ENCODE measurements at regions not wholly inside any gene's neighbourhood (a gene's known extent, or its start where the extent isn't known, plus 50 kb on each side); places are given as distances from the start of the nearest gene placed in this dataset.

DNA sequence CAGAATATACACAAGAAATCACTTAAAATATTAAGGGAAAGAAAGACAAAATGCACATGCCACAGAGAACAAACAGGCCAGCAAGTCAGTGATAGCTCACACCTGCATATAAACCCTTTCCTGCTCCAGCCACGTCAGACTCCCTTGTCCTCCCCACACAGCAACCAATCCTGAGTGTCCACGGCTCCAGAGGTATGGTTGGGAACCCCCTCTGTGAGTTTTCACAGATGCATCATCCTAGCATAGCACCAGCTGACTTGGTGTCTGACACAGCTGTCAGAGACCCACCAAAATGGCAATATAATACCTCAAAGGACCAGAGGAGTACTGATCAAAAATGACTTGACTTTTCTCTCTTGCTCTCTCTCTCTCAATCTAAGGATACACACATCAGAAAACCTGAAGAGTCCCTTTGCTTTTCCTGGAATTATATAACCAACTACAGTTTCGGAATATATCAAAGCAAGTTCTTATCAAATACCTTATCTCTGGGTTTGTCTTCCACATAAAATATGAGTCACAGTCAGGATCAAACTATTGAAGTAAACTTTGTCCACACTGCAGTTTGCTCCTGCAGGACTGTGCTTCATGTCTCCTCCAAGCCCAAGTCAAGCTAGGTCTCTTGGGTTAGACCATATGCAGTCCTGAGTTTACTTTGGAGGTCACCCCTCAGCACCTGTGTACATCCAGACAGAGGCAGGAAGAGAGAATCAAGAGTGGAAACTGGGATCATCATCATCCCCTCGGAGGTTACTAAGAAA, 187.1 kb upstream of the THBS1 start:
- Histone ChIP-seq H3K23ac (ENCODE audit: insufficient read length) (no peak overlapping the region), H4K20me1 (replicated peaks in 1 of 2; ENCODE audit: control insufficient read depth in 1 of 2, insufficient read depth in 2 of 2, low read length in 2 of 2) (no peaks in the 10 kb centered on the region), H4K5ac (ENCODE audit: insufficient read length, low read depth, low read length) (no peak overlapping the region), H3K9me3 (ENCODE audit: insufficient read depth in 2 of 2, low read depth in 1 of 2, low read length in 1 of 2) (no peaks in the 10 kb centered on the region), H3K79me2 (ENCODE audit: control insufficient read depth in 1 of 2, insufficient read depth in 2 of 2, low read length in 2 of 2) (no peaks in the 10 kb centered on the region), H3K79me1 (ENCODE audit: low read depth, low read length) (no peaks in the 10 kb centered on the region), H3K4ac (replicated peaks; ENCODE audit: insufficient read length, low read depth, low read length) (no peak overlapping the region), H2AK5ac (ENCODE audit: low read depth, low read length) (no peak overlapping the region), H3K18ac (ENCODE audit: extremely low read depth, low read length) (no peak overlapping the region), H2BK120ac (replicated peaks; ENCODE audit: low read depth, low read length) (no peak overlapping the region), H3K27me3 (replicated peaks in 1 of 4; ENCODE audit: control insufficient read depth in 3 of 4, extremely low read depth in 1 of 4, insufficient read depth in 3 of 4, low read length in 3 of 4) (no peaks in the 10 kb centered on the region), H3K27ac (ENCODE audit: low read depth, low read length) (no peak overlapping the region), H2BK5ac (ENCODE audit: low read depth, low read length) (no peak overlapping the region), H3K14ac (ENCODE audit: insufficient read length) (no peak overlapping the region), H3K9ac (replicated peaks in 1 of 4; ENCODE audit: extremely low read depth in 1 of 4, low read depth in 3 of 4, low read length in 3 of 4) (no peak overlapping the region), H3K4me1 (replicated peaks in 1 of 4; ENCODE audit: control insufficient read depth in 3 of 4, insufficient read depth in 4 of 4, low read length in 3 of 4) (no peaks in the 10 kb centered on the region), H3K4me2 (ENCODE audit: insufficient read depth in 1 of 2, low read depth in 2 of 2, low read length in 2 of 2) (no peak overlapping the region), H2BK20ac (ENCODE audit: low read length) (no peak overlapping the region), H4K91ac (replicated peaks; ENCODE audit: insufficient read length, low read length) (no peak overlapping the region), H3K56ac (replicated peaks; ENCODE audit: insufficient read length, low read depth, low read length) (no peak overlapping the region), H2BK12ac (ENCODE audit: low read depth, low read length) (no peak overlapping the region), H3K23me2 (ENCODE audit: low read depth, low read length) (no peaks in the 10 kb centered on the region), H3K36me3 (ENCODE audit: control insufficient read depth in 2 of 4, insufficient read depth in 4 of 4, low read length in 3 of 4) (no peaks in the 10 kb centered on the region), H3K4me3 (ENCODE audit: extremely low read depth in 1 of 4, insufficient read depth in 2 of 4, low read depth in 3 of 4, low read length in 4 of 4) (no peak overlapping the region), H4K8ac (ENCODE audit: extremely low read depth, insufficient read depth, low read length) (no peak overlapping the region), H2AFZ (ENCODE audit: low read length) (no peak overlapping the region), H2BK15ac (ENCODE audit: low read length) (no peak overlapping the region)
- POLR2A ChIA-PET (ENCODE audit: partially characterized antibody) = no interaction called here
- WGBS, 2 experiments (ENCODE audit: extremely low coverage in 1 of 2, insufficient coverage in 1 of 2, insufficient read length in 1 of 2, insufficient replicate concordance in 2 of 2, low coverage in 1 of 2, low lambda C conversion rate in 2 of 2, missing lambda C conversion rate in 1 of 2) = 83% methylated on average over 4 of the region's 4 CpGs; no CpG with 5 or more reads in 1 of the 2 experiments
- CTCF ChIA-PET (ENCODE audit: partially characterized antibody) = interaction anchor here (0.6 kb wide), 1 partner anchor 921 kb away, joined by 3 read pairs; no protein-coding TSS in a partner anchor
- FAIRE-seq (no peak), DNase-seq (ENCODE audit: low read depth in 1 of 2, low spot score in 2 of 2) (no peak)
- TF ChIP-seq CHD1 (IDR thresholded peaks at IDR 0.05; ENCODE audit: low read depth, low read length) = no peak
- TF ChIP-seq SRF (IDR thresholded peaks at IDR 0.05; ENCODE audit: low read depth, low read length) = no peak
- no peak for TF ChIP-seq SAP30 (IDR thresholded peaks at IDR 0.05; ENCODE audit: insufficient read depth, insufficient replicate concordance, low read length)
- no peak for TF ChIP-seq CREB1 (IDR thresholded peaks at IDR 0.05)
- TF ChIP-seq ATF2 (IDR thresholded peaks at IDR 0.05; ENCODE audit: low read length) = no peak
- TF ChIP-seq BCL11A (IDR thresholded peaks at IDR 0.05; ENCODE audit: low read depth in 2 of 2, low read length in 2 of 2) = no peak
- no peak for TF ChIP-seq FOSL1 (IDR thresholded peaks at IDR 0.05; ENCODE audit: insufficient read depth, low read depth, low read length)
- TF ChIP-seq EZH2 (IDR thresholded peaks at IDR 0.05; ENCODE audit: low read depth, low read length, severe bottlenecking) = no peak
- no peak for TF ChIP-seq RFX5 (IDR thresholded peaks at IDR 0.05; ENCODE audit: borderline replicate concordance, low read depth, low read length)
- no peak for TF ChIP-seq RNF2 (IDR thresholded peaks at IDR 0.05; ENCODE audit: borderline replicate concordance, low read depth, low read length, missing control alignments, poor library complexity, severe bottlenecking)
- TF ChIP-seq POLR2AphosphoS5 (IDR thresholded peaks at IDR 0.05; ENCODE audit: low read depth, low read length) = no peak
